Psoas muscle (tissue), 7 donors: ENCODE measurements at regions not wholly inside any gene's neighbourhood (a gene's known extent, or its start where the extent isn't known, plus 50 kb on each side); places are given as distances from the start of the nearest gene placed in this dataset.
"Not testable (repeated sequence)": the region's sequence is repeated elsewhere in the genome, so short reads cannot be mapped to it uniquely, and the experiment has no call there.

Experiments
- ATAC-seq, 4 donors: fragments of 200-7000 bp; cut with Tn5 transposase; one replicate each; pipeline ENCODE4 v1.9.1; 2020; ENCODE audit warnings: moderate library complexity in 3 of 4, mild to moderate bottlenecking in 2 of 4
- DNase-seq, 2 donors: peaks; one replicate each; pipeline ENCODE4 v3.0.0-alpha.2; 2020
- H3K27ac ChIP-seq: fragments of 200-600 bp; one replicate; pipeline ENCODE4 v1.8.0; 2022
- H3K27me3 ChIP-seq, 3 donors: fragments of 200-600 bp in 1 of 3; one replicate each; pipeline versions ENCODE4 v1.6.1 to v1.8.0; 2013 to 2022; ENCODE audit warnings: low read length in 2 of 3, mild to moderate bottlenecking in 2 of 3, moderate library complexity in 1 of 3; ENCODE audit not compliant: insufficient read depth in 3 of 3
- H3K36me3 ChIP-seq, 2 donors: fragments of 200-600 bp in 1 of 2; one replicate each; pipeline versions ENCODE4 v1.6.1 to v1.8.0; 2013 to 2022; ENCODE audit warnings: low read depth in 1 of 2, mild to moderate bottlenecking in 1 of 2, moderate library complexity in 1 of 2; ENCODE audit not compliant: insufficient read depth in 1 of 2
- H3K4me1 ChIP-seq: fragments of 200-600 bp; one replicate; pipeline ENCODE4 v1.8.0; 2022
- H3K4me3 ChIP-seq: fragments of 200-600 bp; one replicate; pipeline ENCODE4 v1.8.0; 2022; ENCODE audit warnings: mild to moderate bottlenecking
- H3K9me3 ChIP-seq: fragments of 200-600 bp; one replicate; pipeline ENCODE4 v1.8.0; 2022
- WGBS, 3 donors: extraction: QIAGEN DNeasy Blood & Tissue Kit; methylation state at CpG; one replicate each; pipeline versions ENCODE4 v1.1.6 to v1.1.7; 2013; 5-methylcytosine and 5-hydroxymethylcytosine counted together
- intact Hi-C, 2 donors: fragments of 100-400 bp; cut with DNase I; formaldehyde crosslinking; loops; one replicate each; pipeline versions ENCODE4 v1.11.0 to v1.14.2; 2022
- donor health status: healthy with polysubstance abuse.
- donor health status: DM: no; HTN: no; CAD: no; lungs with moderate emphysema.
- donor health status: Bipolar disorder and iron deficiency.
- donor health status: healthy.
- donor health status: DM: yes; HTN: yes; CAD: no.
- donor health status: DM: no; HTN: no; CAD: no.
- donor health status: DM: yes; HTN: yes; CAD: no.

DNA sequence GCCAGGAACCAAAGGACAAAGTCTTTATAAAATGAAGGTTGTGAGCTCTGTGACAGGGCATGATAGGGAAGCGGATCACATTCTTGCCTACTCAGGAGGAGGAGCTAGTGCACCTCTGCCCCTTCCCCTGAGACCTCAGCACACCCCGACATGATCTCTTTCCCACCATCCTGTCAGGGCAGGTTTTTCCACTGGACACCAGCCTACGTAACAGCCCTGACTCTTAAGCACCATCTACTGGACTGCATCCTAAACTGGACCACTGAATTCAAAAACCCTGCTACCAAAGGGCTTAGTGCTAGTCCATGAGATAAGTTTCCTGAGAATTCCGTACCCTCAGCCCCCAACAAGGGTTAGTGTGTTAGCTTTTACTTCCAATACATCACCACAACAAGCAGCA, 166.4 kb downstream of the FAM72C start:
- WGBS, 3 donors, result no CpG with 5 or more reads among the region's 4 CpGs
- DNase-seq, H3K27me3 ChIP-seq, H3K4me1 ChIP-seq, H3K4me3 ChIP-seq, intact Hi-C loops, ATAC-seq, H3K36me3 ChIP-seq, H3K9me3 ChIP-seq, H3K27ac ChIP-seq: not testable (repeated sequence)

- H3K36me3 ChIP-seq, H3K9me3 ChIP-seq, ATAC-seq, H3K4me3 ChIP-seq, H3K27me3 ChIP-seq, intact Hi-C loops, H3K27ac ChIP-seq, H3K4me1 ChIP-seq: not testable (repeated sequence)
- peak in 1 of 2 donors; percentile 39 for DNase-seq
- 0 to 2% (median 0%) methylated on average over 11 to 12 of the region's 16 CpGs for WGBS, 3 donors
Measured at GRCh38 chr1:143804707-143805356, 167.0 kb downstream of the FAM72C start.

DNA sequence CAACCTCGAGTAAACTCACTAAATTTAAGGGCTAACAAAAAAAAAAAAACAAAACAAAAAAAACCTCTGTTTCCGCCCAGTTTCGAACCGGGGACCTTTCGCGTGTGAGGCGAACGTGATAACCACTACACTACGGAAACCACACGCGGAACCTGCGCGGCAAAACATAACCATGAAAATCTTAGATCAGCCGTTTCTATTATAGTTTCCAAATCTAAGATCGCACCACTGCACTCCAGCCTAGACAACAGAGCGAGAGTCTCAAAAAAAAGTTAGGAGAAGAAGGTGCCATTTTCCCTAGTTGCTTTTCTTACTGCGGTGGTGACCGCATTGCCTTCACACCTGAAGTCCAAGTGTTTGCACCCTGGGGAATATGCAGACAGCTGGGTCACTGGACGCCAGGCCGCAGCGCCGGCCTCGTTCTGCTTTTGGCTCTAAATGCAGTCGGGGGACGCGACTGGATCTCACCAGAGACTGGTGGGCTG, 167.8 kb downstream of the FAM72C start:
- H3K9me3 ChIP-seq, H3K4me1 ChIP-seq, H3K27me3 ChIP-seq, H3K4me3 ChIP-seq, intact Hi-C loops, H3K36me3 ChIP-seq, H3K27ac ChIP-seq: not testable (repeated sequence)
- DNase-seq (peak in 1 of 2 donors; percentile 61), ATAC-seq (peak in 2 of 4 donors; percentile 46 to 53)
- WGBS, 3 donors, result 1 to 2% (median 2%) methylated on average over 23 to 26 of the region's 26 CpGs

GRCh38 chr1:143803095-143803494, 168.7 kb downstream of the FAM72C start:
- H3K27ac ChIP-seq, H3K4me1 ChIP-seq, H3K36me3 ChIP-seq, DNase-seq, H3K4me3 ChIP-seq, intact Hi-C loops, H3K9me3 ChIP-seq, H3K27me3 ChIP-seq: not testable (repeated sequence)
- peak in 3 of 4 donors; percentile 53 to 70 (median 64) for ATAC-seq
- WGBS, 3 donors, result no CpG with 5 or more reads among the region's 13 CpGs

GRCh38 chr1:143799568-143800187, 172.1 kb downstream of the FAM72C start:
- H3K9me3 ChIP-seq, H3K27ac ChIP-seq, H3K27me3 ChIP-seq, DNase-seq, H3K36me3 ChIP-seq, H3K4me3 ChIP-seq, intact Hi-C loops, H3K4me1 ChIP-seq, ATAC-seq: not testable (repeated sequence)
- no CpG with 5 or more reads among the region's 22 CpGs for WGBS, 3 donors

DNA sequence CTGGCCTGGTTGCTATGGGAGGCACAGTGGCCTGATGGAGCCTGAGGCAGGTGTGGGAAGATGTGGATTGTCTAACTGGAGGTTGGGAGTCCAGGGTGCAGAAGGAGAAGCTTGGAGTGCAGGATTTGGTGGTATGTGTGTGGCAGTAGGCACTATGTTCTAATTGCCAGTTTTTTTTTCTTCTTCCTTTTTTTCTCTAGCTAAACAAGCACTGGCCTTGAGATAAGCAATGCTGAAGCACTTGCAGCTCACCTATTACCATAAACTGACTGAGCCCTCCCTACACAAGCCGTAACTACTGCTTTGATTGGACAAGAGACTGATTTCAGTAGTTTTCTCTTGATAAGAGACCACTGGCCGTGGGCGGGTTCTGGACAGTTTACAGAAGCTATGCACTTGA, 175.4 kb downstream of the FAM72C start:
- H3K9me3 ChIP-seq, H3K27ac ChIP-seq, H3K27me3 ChIP-seq, ATAC-seq, H3K36me3 ChIP-seq, H3K4me3 ChIP-seq, H3K4me1 ChIP-seq, DNase-seq, intact Hi-C loops: not testable (repeated sequence)
- no CpG with 5 or more reads among the region's 3 CpGs for WGBS, 3 donors

DNA sequence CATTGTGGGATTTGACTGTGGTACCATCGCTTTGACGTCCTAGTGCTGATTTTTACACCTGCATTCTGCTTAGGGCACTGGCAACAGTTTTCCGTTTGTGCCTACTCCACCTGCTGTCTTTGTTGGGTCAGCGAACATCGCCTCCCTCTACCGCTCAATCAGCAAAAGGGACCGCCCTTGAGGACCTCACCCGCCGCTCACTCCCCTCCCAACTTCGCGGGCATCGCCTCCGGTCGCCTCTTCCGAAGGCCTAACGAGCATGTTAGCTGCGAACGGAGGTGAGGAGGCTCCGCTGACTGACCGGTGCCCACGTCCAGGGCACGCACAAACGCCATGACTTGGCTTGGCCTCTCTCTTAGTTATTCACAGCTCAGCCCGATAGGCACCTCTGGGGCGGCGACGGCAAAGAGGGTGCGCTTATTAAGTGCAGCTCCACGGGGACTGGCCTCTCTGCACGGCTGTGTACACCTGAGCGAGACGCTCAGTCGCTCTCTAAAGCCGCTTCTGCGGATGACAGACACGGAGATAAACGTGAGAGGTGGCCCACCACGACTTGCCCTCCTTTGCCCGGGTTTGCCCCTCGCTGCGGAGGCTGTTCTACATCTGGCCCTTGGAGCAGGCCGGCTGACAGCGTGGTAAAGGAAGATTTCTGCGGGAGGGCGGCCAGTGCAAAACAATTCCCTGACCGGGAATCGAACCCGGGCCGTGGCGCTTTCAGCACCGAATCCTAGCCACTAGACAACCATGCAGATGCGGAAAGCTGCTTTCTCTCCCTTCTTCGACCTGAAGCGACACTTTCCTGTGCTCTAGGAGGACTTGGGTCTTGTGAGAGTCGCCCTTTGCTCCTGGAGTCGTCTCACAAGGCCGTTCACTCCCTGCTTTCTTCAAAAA, 179.5 kb downstream of the FAM72C start:
- not testable (repeated sequence) for ATAC-seq

GRCh38 chr1:143786381-143786780, 185.4 kb downstream of the FAM72C start:
- H3K27ac ChIP-seq, H3K4me1 ChIP-seq, DNase-seq, ATAC-seq, H3K27me3 ChIP-seq, H3K36me3 ChIP-seq, intact Hi-C loops, H3K9me3 ChIP-seq, H3K4me3 ChIP-seq: not testable (repeated sequence)
- no CpG with 5 or more reads among the region's 3 CpGs for WGBS, 3 donors

More for the DNA sequence above, 179.5 kb downstream of the FAM72C start:
- DNase-seq, intact Hi-C loops, H3K4me3 ChIP-seq, H3K9me3 ChIP-seq, H3K27me3 ChIP-seq, H3K36me3 ChIP-seq, H3K27ac ChIP-seq, H3K4me1 ChIP-seq: not testable (repeated sequence)
- WGBS, 3 donors, result no CpG with 5 or more reads among the region's 57 CpGs

- H3K4me3 ChIP-seq, H3K27me3 ChIP-seq, ATAC-seq, H3K4me1 ChIP-seq, H3K9me3 ChIP-seq, H3K36me3 ChIP-seq, H3K27ac ChIP-seq, intact Hi-C loops, DNase-seq: not testable (repeated sequence)
- WGBS, 3 donors, result 82 to 85% methylated on average over 2 of the region's 7 CpGs; no CpG with 5 or more reads in 1 of the 3 donors
Measured at GRCh38 chr1:143785883-143786282, 185.9 kb downstream of the FAM72C start.

- intact Hi-C loops, H3K9me3 ChIP-seq, H3K27ac ChIP-seq, DNase-seq, H3K4me1 ChIP-seq, ATAC-seq, H3K4me3 ChIP-seq, H3K27me3 ChIP-seq, H3K36me3 ChIP-seq: not testable (repeated sequence)
- WGBS, 3 donors, result 82 to 93% (median 91%) methylated on average over 3 to 4 of the region's 11 CpGs
Measured at GRCh38 chr1:143784239-143784882, 187.4 kb downstream of the FAM72C start.
